ENCODE measurements at regions not wholly inside any gene's neighbourhood (a gene's known extent, or its start where the extent isn't known, plus 50 kb on each side); places are given as distances from the start of the nearest gene placed in this dataset.

GRCh38 chr2:236965021-236965840 lies 120.5 kb upstream of the COPS8 start:
- no peak for DNase-seq

GRCh38 chr2:236965841-236966096 lies 119.9 kb upstream of the COPS8 start:
- DNase-seq = no peak

- no peak for DNase-seq
Observed at GRCh38 chr2:236967499-236967783, 118.2 kb upstream of the COPS8 start.

- DNase-seq = no peak
Observed at GRCh38 chr2:236968101-236968879, 117.4 kb upstream of the COPS8 start.

- DNase-seq = no peak
Observed at GRCh38 chr2:236968880-236969534, 116.7 kb upstream of the COPS8 start.

- DNase-seq = no peak
Observed at GRCh38 chr2:236969767-236970655, 115.7 kb upstream of the COPS8 start.

GRCh38 chr2:236970656-236971010 lies 115.1 kb upstream of the COPS8 start:
- no peak for DNase-seq

- no peak for DNase-seq
Observed at GRCh38 chr2:236971131-236971821, 114.4 kb upstream of the COPS8 start.

- no peak for DNase-seq
Observed at GRCh38 chr2:236971919-236972381, 113.7 kb upstream of the COPS8 start.

- DNase-seq = peak; percentile 67
Observed at GRCh38 chr2:236972491-236973342, 113.0 kb upstream of the COPS8 start.

- DNase-seq = no peak
Observed at GRCh38 chr2:236973343-236973980, 112.2 kb upstream of the COPS8 start.

- no peak for DNase-seq
Observed at GRCh38 chr2:236974148-236974547, 111.5 kb upstream of the COPS8 start.

- DNase-seq = no peak
Observed at GRCh38 chr2:236974752-236975151, 110.9 kb upstream of the COPS8 start.

GRCh38 chr2:236975766-236976165 lies 109.9 kb upstream of the COPS8 start:
- no peak for DNase-seq

GRCh38 chr2:236976266-236977062 lies 109.2 kb upstream of the COPS8 start:
- DNase-seq = no peak

- DNase-seq = no peak
Observed at GRCh38 chr2:236977063-236977851, 108.4 kb upstream of the COPS8 start.

- DNase-seq = no peak
Observed at GRCh38 chr2:236977852-236978398, 107.8 kb upstream of the COPS8 start.

- no peak for DNase-seq
Observed at GRCh38 chr2:236979664-236980063, 106.0 kb upstream of the COPS8 start.

GRCh38 chr2:236980961-236981360 lies 104.7 kb upstream of the COPS8 start:
- DNase-seq = no peak

Measured in amniotic stem cell (primary cell).